ENCODE measurements at regions not wholly inside any gene's neighbourhood (a gene's known extent, or its start where the extent isn't known, plus 50 kb on each side); places are given as distances from the start of the nearest gene placed in this dataset.

DNA sequence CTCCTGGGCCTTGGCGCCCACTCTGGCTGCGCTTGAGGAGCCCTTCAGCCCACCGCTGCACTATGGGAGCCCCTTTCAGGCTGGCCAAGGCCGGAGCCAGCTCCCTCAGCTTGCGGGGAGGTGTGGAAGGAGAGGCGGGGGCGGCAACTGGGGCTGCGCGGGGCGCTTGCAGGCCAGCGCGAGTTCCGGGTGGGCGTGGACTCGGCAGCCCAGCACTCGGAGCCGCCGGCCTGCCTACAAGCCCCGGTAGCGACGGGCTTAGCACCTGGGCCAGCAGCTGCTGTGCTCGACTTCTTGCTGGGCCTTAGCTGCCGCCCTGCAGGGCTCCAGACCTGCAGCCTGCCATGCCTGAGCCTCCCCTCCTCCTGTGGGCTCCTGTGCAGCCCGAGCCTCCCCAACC, 141.5 kb upstream of the SLC39A10 start:
- dilution Hi-C loops (cut with MboI; ENCODE audit: extremely low pct_ligation_motif_present, low sequenced_read_pairs) (no loop called here), intact Hi-C loops (cut with micrococcal nuclease) (no loop called here)
- H3K27me3 ChIP-seq (ENCODE audit: control insufficient read depth in 2 of 2, insufficient read depth in 2 of 2, low read length in 2 of 2): no peaks in the 10 kb centered on the region
- H3K27ac ChIP-seq (ENCODE audit: insufficient read depth, low read depth, low read length): no peak overlapping the region
- H3K9me3 ChIP-seq (replicated peaks; ENCODE audit: control insufficient read depth, insufficient read depth, low read length): no peaks in the 10 kb centered on the region
- no peak overlapping the region for H2AFZ ChIP-seq (ENCODE audit: low read depth, low read length)
- POLR2A ChIA-PET: no interaction called here
- no peaks in the 10 kb centered on the region for H3K36me3 ChIP-seq (ENCODE audit: control insufficient read depth in 2 of 2, extremely low read depth in 1 of 2, insufficient read depth in 2 of 2, low read length in 2 of 2)
- H3K79me2 ChIP-seq (ENCODE audit: control insufficient read depth, insufficient read depth, low read length): no peaks in the 10 kb centered on the region
- DNase-seq (ENCODE audit: low read depth, low spot score) (no peak), FAIRE-seq (no peak)
- no peak overlapping the region for H3K4me2 ChIP-seq (ENCODE audit: insufficient read depth, low read length)
- H3K9ac ChIP-seq (replicated peaks; ENCODE audit: extremely low read depth, insufficient read depth, low read length): no peak overlapping the region
- H3K4me3 ChIP-seq (replicated peaks in 1 of 3; ENCODE audit: insufficient read depth in 1 of 3, low read depth in 1 of 3, low read length in 3 of 3): no peak overlapping the region
- CTCF ChIA-PET: no interaction called here
- no peaks in the 10 kb centered on the region for H4K20me1 ChIP-seq (replicated peaks; ENCODE audit: control insufficient read depth, extremely low read depth, insufficient read depth, low read length)
- no peaks in the 10 kb centered on the region for H3K9me1 ChIP-seq (replicated peaks; ENCODE audit: control insufficient read depth, extremely low read depth, insufficient read depth, low read length)
- TF ChIP-seq EZH2 (IDR thresholded peaks at IDR 0.05; ENCODE audit: borderline replicate concordance, low read depth, low read length, severe bottlenecking): no peak
- TF ChIP-seq POLR2AphosphoS5 (IDR thresholded peaks at IDR 0.05; ENCODE audit: insufficient read depth, low read depth, low read length): no peak
- TF ChIP-seq POLR2A (IDR thresholded peaks at IDR 0.05; ENCODE audit: low read depth, low read length): no peak
- TF ChIP-seq CTCF (IDR thresholded peaks at IDR 0.05; ENCODE audit: extremely low read depth in 1 of 2, insufficient read depth in 1 of 2, low read depth in 1 of 2, low read length in 2 of 2): no peak
- TF ChIP-seq JUN (IDR thresholded peaks at IDR 0.05; ENCODE audit: borderline replicate concordance, insufficient read depth, insufficient read length, low read depth): no peak
- TF ChIP-seq GATA2 (IDR thresholded peaks at IDR 0.05; ENCODE audit: insufficient read depth, insufficient read length, low read depth, low read length): no peak
- no peak for TF ChIP-seq FOS (IDR thresholded peaks at IDR 0.05; ENCODE audit: borderline replicate concordance, insufficient read depth, low read length)
- TF ChIP-seq MAX (IDR thresholded peaks at IDR 0.05; ENCODE audit: insufficient read depth, insufficient read length): no peak
- TF ChIP-seq MYC (IDR thresholded peaks at IDR 0.05; ENCODE audit: low read depth, low read length): no peak
- H3K4me1 ChIP-seq (ENCODE audit: control insufficient read depth, extremely low read depth, insufficient read depth, low read length): no peaks in the 10 kb centered on the region
- BruUV-seq (replicated peaks): no TSS peak

Measured in endothelial cell of umbilical vein (primary cell).